Upper lobe of left lung (tissue), 4 donors: ENCODE measurements at regions not wholly inside any gene's neighbourhood (a gene's known extent, or its start where the extent isn't known, plus 50 kb on each side); places are given as distances from the start of the nearest gene placed in this dataset.

Experiments used
- CTCF ChIP-seq, 6 experiments: fragments of 450-650 bp in 4 of 6; fragments of 200-600 bp in 2 of 6; sonication (generic) in 2 of 6; IDR thresholded peaks; one replicate each; pipeline ENCODE4 v1.5.1; 2016 to 2019; ENCODE audit warnings: antibody characterized with exemption in 6 of 6
- POLR2A ChIP-seq, 4 donors: fragments of 450-650 bp; IDR thresholded peaks; one replicate each; pipeline ENCODE4 v1.5.1; 2016 to 2017; ENCODE audit warnings: antibody characterized with exemption in 4 of 4, mild to moderate bottlenecking in 2 of 4
- POLR2AphosphoS5 ChIP-seq, 2 donors: sonication (generic); formaldehyde crosslinking; IDR thresholded peaks; one replicate each; pipeline ENCODE4 v1.5.1; 2017; ENCODE audit warnings: antibody characterized with exemption in 2 of 2

GRCh38 chr14:27945512-27945911, 821.1 kb upstream of the FOXG1 start:
- TF ChIP-seq CTCF (IDR thresholded peaks at IDR 0.05) (no peak), POLR2A (IDR thresholded peaks at IDR 0.05) (no peak), POLR2AphosphoS5 (IDR thresholded peaks at IDR 0.05) (no peak)
